Thymus (tissue), 11 donors: ENCODE measurements at regions not wholly inside any gene's neighbourhood (a gene's known extent, or its start where the extent isn't known, plus 50 kb on each side); places are given as distances from the start of the nearest gene placed in this dataset.

ENCODE experiments used
- DNase-seq, 9 donors: peaks; one replicate each; pipeline ENCODE4 v3.0.0-alpha.2; 2013; ENCODE audit warnings: low spot score in 9 of 9, low read depth in 6 of 9, missing footprints in 1 of 9
- H3K27ac ChIP-seq, 2 donors: one replicate each; pipeline ENCODE4 v1.5.1; 2013; ENCODE audit warnings: control low read depth in 1 of 2, low read depth in 1 of 2, low read length in 1 of 2, mild to moderate bottlenecking in 1 of 2, moderate library complexity in 1 of 2
- H3K27me3 ChIP-seq, 2 donors: one replicate each; pipeline ENCODE4 v1.5.1; 2013; ENCODE audit warnings: low read length in 1 of 2; ENCODE audit not compliant: control insufficient read depth in 2 of 2, insufficient read depth in 1 of 2
- H3K36me3 ChIP-seq, 2 donors: one replicate each; pipeline ENCODE4 v1.5.1; 2013; ENCODE audit warnings: low read length in 1 of 2, mild to moderate bottlenecking in 1 of 2, moderate library complexity in 1 of 2; ENCODE audit not compliant: control insufficient read depth in 2 of 2, insufficient read depth in 2 of 2
- H3K4me1 ChIP-seq, 2 donors: one replicate each; pipeline ENCODE4 v1.5.1; 2013; ENCODE audit warnings: low read length in 2 of 2; ENCODE audit not compliant: control insufficient read depth in 2 of 2, insufficient read depth in 2 of 2
- H3K4me3 ChIP-seq, 2 donors: one replicate each; pipeline ENCODE4 v1.5.1; 2013; ENCODE audit warnings: low read length in 2 of 2, control low read depth in 1 of 2, mild to moderate bottlenecking in 1 of 2
- H3K9me3 ChIP-seq, 2 donors: one replicate each; pipeline ENCODE4 v1.5.1; 2013; ENCODE audit warnings: low read length in 1 of 2, mild to moderate bottlenecking in 1 of 2; ENCODE audit not compliant: control insufficient read depth in 2 of 2, insufficient read depth in 1 of 2
- WGBS: extraction: QIAGEN DNeasy Blood & Tissue Kit; methylation state at CpG from one replicate; pipeline ENCODE4 v1.1.7; 2013; 5-methylcytosine and 5-hydroxymethylcytosine counted together
- donor health status: healthy.

DNA sequence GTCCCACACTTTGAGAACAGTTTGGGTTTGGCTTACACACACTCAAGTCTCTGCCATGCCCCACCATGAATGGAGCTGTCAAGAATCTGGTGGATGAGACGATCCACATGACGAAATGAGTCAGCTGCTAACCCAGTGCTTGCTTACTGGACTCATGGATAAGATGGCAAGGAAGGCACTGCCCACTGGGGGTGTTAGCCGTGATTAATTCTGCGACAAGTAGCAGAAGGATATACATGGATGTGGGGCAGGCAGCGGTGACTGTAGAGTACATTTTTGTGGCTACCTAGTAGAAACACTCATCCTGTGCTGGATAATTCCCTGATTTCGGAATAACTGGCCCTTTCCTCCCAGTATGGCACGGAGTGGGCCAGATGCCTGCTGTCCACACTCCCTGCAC lies 77.5 kb downstream of the SPATA31C2 start:
- H3K27ac ChIP-seq: no peak overlapping the region
- H3K36me3 ChIP-seq: no peaks in the 10 kb centered on the region

DNA sequence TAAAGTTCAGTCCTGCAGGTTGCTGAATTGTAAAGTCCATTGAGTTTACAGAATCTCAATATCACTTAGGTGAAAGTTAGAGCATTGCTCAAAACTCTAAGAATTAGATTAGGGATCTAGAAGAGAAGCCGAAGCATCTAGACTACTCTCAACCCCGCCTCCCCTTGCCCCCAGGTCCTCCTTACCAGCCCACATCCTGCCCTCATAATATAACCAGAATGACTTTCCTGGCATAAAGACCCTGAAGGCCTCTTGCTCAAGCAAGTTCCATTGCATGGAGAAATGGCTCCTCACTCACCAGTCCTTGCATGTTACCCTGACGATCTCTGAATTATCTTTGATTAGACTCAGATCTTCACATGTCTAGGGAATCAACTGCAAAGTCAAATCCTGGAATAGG lies 78.8 kb downstream of the SPATA31C2 start:
- no peaks in the 10 kb centered on the region for H3K36me3 ChIP-seq
- 96% methylated on average over 3 of the region's 3 CpGs for WGBS
- no peaks in the 10 kb centered on the region for H3K9me3 ChIP-seq
- H3K4me3 ChIP-seq: no peak overlapping the region
- H3K27ac ChIP-seq: no peak overlapping the region
- H3K27me3 ChIP-seq: no peaks in the 10 kb centered on the region
- H3K4me1 ChIP-seq: no peaks in the 10 kb centered on the region
- no peak for DNase-seq

More for the DNA sequence above, 77.5 kb downstream of the SPATA31C2 start:
- H3K27me3 ChIP-seq: no peaks in the 10 kb centered on the region
- DNase-seq: no peak
- no peaks in the 10 kb centered on the region for H3K4me1 ChIP-seq
- H3K4me3 ChIP-seq: no peak overlapping the region
- 97% methylated on average over 7 of the region's 7 CpGs for WGBS
- no peaks in the 10 kb centered on the region for H3K9me3 ChIP-seq

DNA sequence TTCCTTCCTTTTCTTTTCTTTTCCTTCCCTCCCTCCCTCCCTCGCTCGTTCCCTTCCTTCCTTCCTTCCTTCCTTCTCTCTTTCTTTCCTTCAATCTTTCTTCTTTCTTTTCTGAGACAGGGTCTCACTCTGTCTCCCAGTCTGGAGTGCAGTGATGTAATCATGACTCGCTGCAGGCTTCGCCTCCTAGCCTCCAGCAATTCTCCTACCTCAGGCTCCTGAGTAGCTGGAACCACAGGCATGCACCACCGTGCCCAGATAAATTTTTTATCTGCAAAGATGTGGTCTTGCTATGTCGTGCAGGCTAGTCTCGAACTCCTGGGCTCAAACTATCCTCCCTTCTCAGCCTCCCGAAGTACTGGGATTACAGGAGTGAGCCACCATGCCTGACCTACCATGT lies 81.4 kb downstream of the SPATA31C2 start:
- no peaks in the 10 kb centered on the region for H3K4me1 ChIP-seq
- no peaks in the 10 kb centered on the region for H3K36me3 ChIP-seq
- H3K27me3 ChIP-seq: no peaks in the 10 kb centered on the region
- H3K4me3 ChIP-seq: no peak overlapping the region
- 93% methylated on average over 8 of the region's 8 CpGs for WGBS
- H3K27ac ChIP-seq: no peak overlapping the region
- no peak for DNase-seq
- H3K9me3 ChIP-seq: no peaks in the 10 kb centered on the region

DNA sequence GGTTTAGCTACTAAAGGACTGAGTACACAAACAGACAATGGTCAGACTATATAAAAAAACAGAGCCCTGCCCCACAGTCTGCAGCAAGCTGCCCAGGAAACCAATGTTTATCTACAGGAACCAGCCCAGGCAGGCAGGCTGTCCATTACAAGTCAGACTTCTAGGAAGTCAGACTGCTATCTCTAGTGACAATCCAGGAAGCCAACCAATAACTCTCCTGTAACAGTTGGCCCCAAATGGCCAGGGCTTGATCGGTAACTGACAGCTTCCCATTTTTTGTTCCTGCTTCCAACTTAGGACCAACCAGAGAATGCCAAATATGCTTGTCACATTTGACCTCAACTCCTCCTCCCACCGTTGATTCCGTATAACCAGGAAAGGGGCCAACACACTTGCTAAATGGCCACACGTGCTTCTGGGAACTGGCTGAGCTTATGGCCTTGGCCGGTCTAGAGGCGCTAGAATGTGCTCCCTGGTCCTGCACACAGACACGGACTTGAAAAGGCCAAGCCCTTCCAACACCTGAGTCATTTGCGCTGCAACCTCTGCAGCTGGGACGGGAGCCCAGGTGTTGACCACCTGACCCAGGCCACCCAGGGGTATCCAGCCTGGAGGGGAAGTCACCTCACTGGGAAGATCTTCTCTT lies 79.6 kb upstream of the CDK20 start:
- Histone ChIP-seq H3K4me3 (no peak overlapping the region), H3K27me3 (no peaks in the 10 kb centered on the region), H3K4me1 (no peaks in the 10 kb centered on the region), H3K9me3 (no peaks in the 10 kb centered on the region), H3K36me3 (no peaks in the 10 kb centered on the region), H3K27ac (no peak overlapping the region)
- 94% methylated on average over 9 of the region's 9 CpGs for WGBS
- no peak for DNase-seq

DNA sequence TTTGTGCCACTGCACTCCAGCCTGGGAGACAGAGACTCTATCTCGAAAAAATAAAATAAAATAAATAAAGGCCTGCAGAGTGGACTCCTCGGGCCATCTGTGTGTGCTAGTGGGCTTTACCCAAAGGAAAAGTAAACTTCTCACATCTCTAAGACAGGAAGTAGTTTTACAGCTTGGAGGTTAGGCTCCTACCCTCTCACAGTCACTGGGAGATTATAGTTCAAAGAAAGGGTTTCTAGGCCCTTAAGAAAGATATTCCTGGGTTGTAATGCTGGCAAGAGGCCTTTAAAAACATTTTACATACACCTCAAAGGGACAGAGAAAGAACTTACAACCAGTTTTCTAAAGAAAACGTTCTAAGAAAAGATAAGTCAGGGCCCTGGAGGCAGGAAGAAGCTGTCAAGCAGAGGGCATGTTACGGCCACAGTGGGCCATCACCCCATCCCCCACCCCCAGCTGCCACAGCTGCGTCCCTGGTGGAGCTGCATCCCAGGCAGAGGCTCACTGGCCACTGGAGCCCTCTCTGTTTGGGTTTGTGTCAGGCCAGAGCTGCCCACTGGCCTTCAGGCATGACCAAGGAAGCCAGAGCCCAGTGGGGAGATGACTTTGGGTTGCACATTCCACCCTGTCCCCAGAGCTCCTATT lies 78.1 kb upstream of the CDK20 start:
- H3K4me3 ChIP-seq: no peak overlapping the region
- no peaks in the 10 kb centered on the region for H3K9me3 ChIP-seq
- no peaks in the 10 kb centered on the region for H3K4me1 ChIP-seq
- WGBS: 54% methylated on average over 5 of the region's 5 CpGs
- no peak for DNase-seq
- no peak overlapping the region for H3K27ac ChIP-seq
- H3K36me3 ChIP-seq: no peaks in the 10 kb centered on the region
- H3K27me3 ChIP-seq: no peaks in the 10 kb centered on the region

DNA sequence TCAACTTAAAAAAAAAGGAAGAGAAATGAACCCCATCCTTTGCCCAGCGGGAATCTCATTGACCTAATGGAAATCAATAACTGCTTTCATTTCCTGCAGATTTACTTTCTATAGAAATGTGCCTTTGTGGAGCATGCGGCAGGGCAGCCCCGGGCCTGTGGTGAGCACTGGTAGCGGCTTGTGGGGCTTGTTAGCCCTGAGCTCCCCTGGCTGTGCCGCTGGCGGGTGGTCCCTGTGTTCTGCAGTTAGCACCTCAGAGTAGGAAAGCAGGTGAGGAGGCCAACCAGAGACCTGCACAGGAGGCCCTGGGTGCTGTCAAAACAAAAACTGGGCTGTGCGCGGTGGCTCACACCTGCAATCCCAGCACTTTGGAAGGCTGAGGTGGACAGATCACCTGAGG lies 76.8 kb upstream of the CDK20 start:
- Histone ChIP-seq H3K27ac (no peak overlapping the region), H3K4me1 (no peaks in the 10 kb centered on the region), H3K9me3 (no peaks in the 10 kb centered on the region), H3K27me3 (no peaks in the 10 kb centered on the region), H3K36me3 (no peaks in the 10 kb centered on the region), H3K4me3 (no peak overlapping the region)
- no peak for DNase-seq
- 98% methylated on average over 8 of the region's 8 CpGs for WGBS

DNA sequence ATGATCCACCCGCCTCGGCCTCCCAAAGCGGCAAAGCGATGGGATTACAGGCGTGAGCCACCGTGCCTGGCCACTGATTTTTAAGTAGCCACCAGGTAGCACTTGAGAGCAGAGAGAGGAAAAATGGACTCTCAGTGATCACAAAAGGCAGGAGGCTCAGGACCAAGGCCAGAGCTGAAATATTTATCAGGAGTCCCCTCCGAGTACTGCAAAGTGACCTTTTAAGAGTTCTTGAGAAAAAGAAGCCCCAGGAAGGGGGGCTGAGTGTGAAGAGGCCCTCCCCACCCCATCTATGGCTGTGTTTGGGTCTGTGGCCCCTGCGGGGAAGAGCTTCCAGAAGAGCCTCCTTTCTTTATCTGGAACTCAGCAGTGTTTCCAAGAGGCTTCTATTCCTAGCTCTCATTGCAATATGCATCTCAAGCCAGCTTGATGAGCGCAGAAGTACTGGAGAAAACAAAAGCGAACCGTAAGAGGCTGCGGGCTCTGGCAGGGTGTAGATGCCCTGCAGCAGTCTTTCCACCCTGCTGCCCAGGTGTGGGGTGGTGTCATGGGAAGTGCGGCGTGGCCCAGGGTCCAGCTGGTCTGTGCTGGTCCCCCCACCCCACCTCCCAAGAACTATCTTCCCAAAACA lies 75.5 kb upstream of the CDK20 start:
- no peaks in the 10 kb centered on the region for H3K36me3 ChIP-seq
- 98% methylated on average over 14 of the region's 14 CpGs for WGBS

DNA sequence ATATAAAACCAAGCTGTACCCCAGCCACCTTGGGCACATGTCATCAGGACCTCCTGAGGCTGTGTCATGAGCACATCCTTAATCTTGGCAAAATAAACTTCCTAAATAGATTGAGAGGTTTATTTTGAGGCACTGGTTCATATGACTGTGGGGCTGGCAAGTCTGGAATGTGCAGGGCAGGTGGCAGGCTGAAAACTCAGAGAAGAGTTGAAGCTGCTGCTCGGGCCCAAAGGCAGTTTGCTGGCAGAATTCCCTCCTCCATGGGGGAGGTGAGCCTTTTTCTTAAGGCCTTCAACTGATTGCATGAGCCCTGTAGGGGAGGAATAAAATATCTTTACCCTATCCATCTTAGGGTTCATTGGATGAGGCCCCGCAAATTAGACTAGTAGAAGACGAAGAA lies 72.2 kb upstream of the CDK20 start:
- H3K36me3 ChIP-seq: no peaks in the 10 kb centered on the region
- no peaks in the 10 kb centered on the region for H3K27me3 ChIP-seq
- WGBS: 92% methylated on average over 3 of the region's 3 CpGs
- peaks cover 3 to 16% of the 10 kb centered on the region in 2 donors for H3K9me3 ChIP-seq
- no peak overlapping the region for H3K4me3 ChIP-seq
- H3K4me1 ChIP-seq: no peaks in the 10 kb centered on the region
- DNase-seq: no peak
- H3K27ac ChIP-seq: no peak overlapping the region

More for the DNA sequence above, 75.5 kb upstream of the CDK20 start:
- no peak for DNase-seq
- H3K9me3 ChIP-seq: peaks cover 0 to 3% of the 10 kb centered on the region in 2 donors
- H3K27me3 ChIP-seq: no peaks in the 10 kb centered on the region
- H3K27ac ChIP-seq: no peak overlapping the region
- no peaks in the 10 kb centered on the region for H3K4me1 ChIP-seq
- H3K4me3 ChIP-seq: no peak overlapping the region

DNA sequence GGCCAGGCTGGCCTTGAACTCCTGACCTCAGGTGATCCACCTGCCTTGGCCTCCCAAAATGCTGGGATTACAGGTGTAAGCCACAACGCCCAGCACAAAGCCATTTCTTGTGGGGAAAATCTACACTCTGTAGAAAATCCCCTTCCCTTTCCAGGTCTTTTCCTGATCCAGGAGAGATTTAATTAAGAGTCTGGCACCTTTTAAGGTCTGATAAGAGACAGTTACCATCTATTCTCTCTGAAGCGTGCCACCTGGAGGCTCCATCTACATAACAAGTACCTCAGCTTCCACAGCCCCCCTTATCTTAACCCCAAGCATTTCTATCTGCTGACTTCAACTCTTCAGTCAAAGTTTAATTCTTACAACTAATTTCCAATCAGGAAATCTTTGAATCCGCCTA lies 71.4 kb upstream of the CDK20 start:
- no peaks in the 10 kb centered on the region for H3K36me3 ChIP-seq
- peaks cover 3 to 16% of the 10 kb centered on the region in 2 donors for H3K9me3 ChIP-seq
- no peak for DNase-seq
- H3K27me3 ChIP-seq: no peaks in the 10 kb centered on the region
- 91% methylated on average over 3 of the region's 3 CpGs for WGBS
- H3K27ac ChIP-seq: no peak overlapping the region
- no peak overlapping the region for H3K4me3 ChIP-seq
- no peaks in the 10 kb centered on the region for H3K4me1 ChIP-seq
